SK-N-SH treated with all-trans-retinoic acid at 6 μM for 48 hours (cell line): ENCODE measurements at regions not wholly inside any gene's neighbourhood (a gene's known extent, or its start where the extent isn't known, plus 50 kb on each side); places are given as distances from the start of the nearest gene placed in this dataset.

Experiments used
- OSR1 ChIP-seq: fragments of 250-450 bp; sonication (Bioruptor Pico); IDR thresholded peaks from 2 replicates; pipeline ENCODE4 v1.8.0; 2022; ENCODE audit warnings: moderate library complexity, mild to moderate bottlenecking, inconsistent platforms
- PATZ1 ChIP-seq: fragments of 250-450 bp; sonication (Bioruptor Pico); IDR thresholded peaks from 2 replicates; pipeline ENCODE4 v1.8.0; 2020; ENCODE audit warnings: mild to moderate bottlenecking, moderate library complexity, borderline replicate concordance
- PPARA ChIP-seq: fragments of 250-450 bp; sonication (Bioruptor Pico); IDR thresholded peaks from 2 replicates; pipeline ENCODE4 v1.5.0; 2020; ENCODE audit warnings: mild to moderate bottlenecking, borderline replicate concordance
- RARB ChIP-seq: fragments of 250-450 bp; sonication (Bioruptor Pico); IDR thresholded peaks from 2 replicates; pipeline ENCODE4 v1.8.0; 2021; ENCODE audit warnings: mild to moderate bottlenecking, moderate library complexity
- TCF4 ChIP-seq: fragments of 250-450 bp; sonication (Bioruptor Pico); IDR thresholded peaks from 2 replicates; pipeline ENCODE4 v1.8.0; 2021; ENCODE audit warnings: mild to moderate bottlenecking, moderate library complexity, borderline replicate concordance
- TOX ChIP-seq: fragments of 250-450 bp; sonication (Bioruptor Pico); IDR thresholded peaks from 2 replicates; pipeline ENCODE4 v1.8.0; 2021; ENCODE audit warnings: mild to moderate bottlenecking, moderate library complexity, borderline replicate concordance
- TSHZ2 ChIP-seq: fragments of 250-450 bp; sonication (Bioruptor Pico); IDR thresholded peaks from 2 replicates; pipeline ENCODE4 v1.5.0; 2020; ENCODE audit warnings: mild to moderate bottlenecking, moderate library complexity
- ZNF565 ChIP-seq: fragments of 450-650 bp; formaldehyde crosslinking; conservative IDR thresholded peaks from 2 replicates; pipeline ENCODE4 v1.5.0; 2020; ENCODE audit warnings: low read depth, mild to moderate bottlenecking, moderate library complexity
- ZNF70 ChIP-seq: fragments of 450-650 bp; formaldehyde crosslinking; IDR thresholded peaks from 2 replicates; pipeline ENCODE4 v1.5.0; 2020; ENCODE audit warnings: mild to moderate bottlenecking, moderate library complexity

- TF ChIP-seq OSR1 (CRISPR knock-in tag), result no peak
- TF ChIP-seq TOX (CRISPR knock-in tag), result no peak
- TF ChIP-seq PATZ1 (CRISPR knock-in tag), result no peak
- no peak for TF ChIP-seq TCF4 (CRISPR knock-in tag)
- TF ChIP-seq ZNF70 (CRISPR knock-in tag), result no peak
- no peak for TF ChIP-seq ZNF565
- no peak for TF ChIP-seq TSHZ2
- TF ChIP-seq RARB (CRISPR knock-in tag), result no peak
- TF ChIP-seq PPARA (CRISPR knock-in tag), result no peak
Observed at GRCh38 chr16:85531516-85531915, 81.6 kb upstream of the GSE1 start.
